Stimulated activated CD4-positive, alpha-beta T cell treated with anti-CD3 and anti-CD28 coated beads, Interleukin-1b, Interleukin-23, amount 100 ng/mL, for 48 hours (primary cell): ENCODE measurements at regions not wholly inside any gene's neighbourhood (a gene's known extent, or its start where the extent isn't known, plus 50 kb on each side); places are given as distances from the start of the nearest gene placed in this dataset.

Experiments used
- DNase-seq: peaks from one replicate; pipeline ENCODE4 v3.0.0-alpha.2; 2020

- no peak for DNase-seq
These were observed 76.1 kb upstream of the TMEM33 start for GRCh38 chr4:41859087-41859486.

- DNase-seq = no peak
These were observed 78.0 kb upstream of the TMEM33 start for GRCh38 chr4:41857226-41857641.

- DNase-seq = no peak
These were observed 78.4 kb upstream of the TMEM33 start for GRCh38 chr4:41856797-41857196.

- no peak for DNase-seq
These were observed 81.3 kb upstream of the TMEM33 start for GRCh38 chr4:41853973-41854372.

GRCh38 chr4:41852229-41852628, 83.0 kb upstream of the TMEM33 start:
- DNase-seq = no peak

GRCh38 chr4:41851621-41852020, 83.6 kb upstream of the TMEM33 start:
- DNase-seq = no peak

GRCh38 chr4:41844327-41844726, 90.9 kb upstream of the TMEM33 start:
- no peak for DNase-seq

- DNase-seq = peak; percentile 10
These were observed 91.7 kb upstream of the PHOX2B start for GRCh38 chr4:41839916-41840854.

GRCh38 chr4:41838590-41838989, 90.1 kb upstream of the PHOX2B start:
- DNase-seq = no peak

- DNase-seq = no peak
These were observed 86.9 kb upstream of the PHOX2B start for GRCh38 chr4:41835321-41835995.

- no peak for DNase-seq
These were observed 84.4 kb upstream of the PHOX2B start for GRCh38 chr4:41832961-41833360.

- no peak for DNase-seq
These were observed 73.8 kb upstream of the PHOX2B start for GRCh38 chr4:41822325-41822724.

- no peak for DNase-seq
These were observed 71.9 kb upstream of the PHOX2B start for GRCh38 chr4:41820473-41820872.

- DNase-seq = no peak
These were observed 71.1 kb upstream of the PHOX2B start for GRCh38 chr4:41819621-41820020.

GRCh38 chr4:41815473-41815872, 66.9 kb upstream of the PHOX2B start:
- no peak for DNase-seq

- DNase-seq = no peak
These were observed 66.0 kb upstream of the PHOX2B start for GRCh38 chr4:41814565-41814964.

- no peak for DNase-seq
These were observed 58.3 kb upstream of the PHOX2B start for GRCh38 chr4:41806807-41807206.

- DNase-seq = no peak
These were observed 54.1 kb upstream of the PHOX2B start for GRCh38 chr4:41802590-41802989.

GRCh38 chr4:41799126-41799525, 50.6 kb upstream of the PHOX2B start:
- DNase-seq = no peak
